ENCODE measurements at regions not wholly inside any gene's neighbourhood (a gene's known extent, or its start where the extent isn't known, plus 50 kb on each side); places are given as distances from the start of the nearest gene placed in this dataset.

- DNase-seq (ENCODE audit: low spot score), result no peak
Measured at GRCh38 chr19:30309905-30310601, 62.1 kb upstream of the ZNF536 start.

DNA sequence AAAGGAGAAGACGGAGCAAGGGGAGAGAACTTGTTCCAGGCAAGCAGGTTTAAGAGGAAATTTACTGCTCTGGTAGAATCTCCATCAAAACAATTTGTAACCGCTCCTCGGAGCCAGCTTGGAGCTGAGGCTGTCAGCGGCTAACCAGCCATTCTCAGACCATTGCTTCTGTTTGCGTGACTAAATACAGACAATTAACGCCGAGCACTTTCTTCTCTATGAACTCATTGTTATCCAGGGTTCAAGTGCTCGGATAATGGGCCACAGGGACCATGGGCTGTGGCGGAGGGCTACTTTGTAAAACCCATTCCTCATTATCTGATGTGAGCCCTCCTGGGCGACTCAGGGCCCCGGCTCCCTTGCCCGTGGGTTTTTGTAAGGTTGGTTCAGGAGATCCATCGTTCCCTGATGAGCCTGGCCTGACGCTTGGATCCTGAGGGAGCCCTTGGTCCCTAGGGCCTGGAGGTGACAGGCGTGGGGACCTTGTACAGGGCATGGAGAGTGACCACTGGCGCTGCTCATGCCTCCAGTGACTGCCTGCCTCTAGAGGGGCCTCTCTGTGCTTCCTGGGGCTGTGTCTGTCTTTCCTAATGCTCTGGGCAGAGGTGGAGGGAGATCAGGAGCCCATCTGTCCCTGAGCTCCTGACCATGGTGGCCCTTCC, 61.5 kb upstream of the ZNF536 start:
- no peak for DNase-seq (ENCODE audit: low spot score)

DNA sequence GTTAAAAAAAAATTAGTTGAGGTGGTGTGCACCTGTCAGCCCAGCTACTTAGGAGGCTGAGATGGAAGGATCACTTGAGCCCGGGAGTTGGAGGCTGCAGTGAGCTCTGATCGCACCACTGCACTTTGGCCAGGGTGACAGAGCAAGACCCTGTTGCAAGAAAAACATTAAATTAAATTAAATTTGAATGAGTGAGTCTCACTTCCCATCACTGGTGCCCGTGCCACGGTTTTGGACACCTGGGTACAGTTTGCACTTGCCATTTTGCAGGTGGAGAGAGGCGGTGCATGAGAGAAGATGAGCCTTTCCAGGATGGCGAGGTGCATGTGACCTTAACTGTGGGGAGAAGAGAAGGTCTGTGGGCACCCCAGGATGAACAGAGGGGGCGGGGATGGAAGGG, 60.3 kb upstream of the ZNF536 start:
- no peak for DNase-seq (ENCODE audit: low spot score)

GRCh38 chr19:30312582-30313352, 59.4 kb upstream of the ZNF536 start:
- DNase-seq (ENCODE audit: low spot score), result no peak

DNA sequence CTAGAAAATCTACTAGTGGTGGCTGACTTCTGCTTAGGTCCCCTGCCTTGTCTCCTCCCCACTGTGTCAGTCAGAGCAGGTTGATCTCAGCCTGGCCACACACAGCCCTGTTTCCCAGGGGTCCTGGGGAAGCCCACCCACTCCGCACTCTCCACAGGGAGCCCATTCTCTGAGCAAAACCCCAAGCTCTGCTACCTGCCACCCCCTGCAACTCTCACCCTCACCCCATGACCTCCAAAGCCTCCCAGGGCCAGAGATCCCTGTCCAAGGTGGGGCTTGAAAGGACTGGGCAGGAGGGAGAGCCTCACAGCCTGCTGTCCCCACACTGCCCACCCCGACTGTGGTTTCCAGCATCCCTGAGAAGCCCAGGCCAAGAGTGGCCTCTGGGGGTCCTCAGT, 58.8 kb upstream of the ZNF536 start:
- DNase-seq (ENCODE audit: low spot score), result no peak

GRCh38 chr19:30314056-30314804, 58.0 kb upstream of the ZNF536 start:
- DNase-seq (ENCODE audit: low spot score), result no peak

GRCh38 chr19:30314805-30315155, 57.4 kb upstream of the ZNF536 start:
- no peak for DNase-seq (ENCODE audit: low spot score)

- DNase-seq (ENCODE audit: low spot score), result no peak
Measured at GRCh38 chr19:30315159-30315558, 57.0 kb upstream of the ZNF536 start.

GRCh38 chr19:30316000-30316491, 56.1 kb upstream of the ZNF536 start:
- DNase-seq (ENCODE audit: low spot score), result no peak

DNA sequence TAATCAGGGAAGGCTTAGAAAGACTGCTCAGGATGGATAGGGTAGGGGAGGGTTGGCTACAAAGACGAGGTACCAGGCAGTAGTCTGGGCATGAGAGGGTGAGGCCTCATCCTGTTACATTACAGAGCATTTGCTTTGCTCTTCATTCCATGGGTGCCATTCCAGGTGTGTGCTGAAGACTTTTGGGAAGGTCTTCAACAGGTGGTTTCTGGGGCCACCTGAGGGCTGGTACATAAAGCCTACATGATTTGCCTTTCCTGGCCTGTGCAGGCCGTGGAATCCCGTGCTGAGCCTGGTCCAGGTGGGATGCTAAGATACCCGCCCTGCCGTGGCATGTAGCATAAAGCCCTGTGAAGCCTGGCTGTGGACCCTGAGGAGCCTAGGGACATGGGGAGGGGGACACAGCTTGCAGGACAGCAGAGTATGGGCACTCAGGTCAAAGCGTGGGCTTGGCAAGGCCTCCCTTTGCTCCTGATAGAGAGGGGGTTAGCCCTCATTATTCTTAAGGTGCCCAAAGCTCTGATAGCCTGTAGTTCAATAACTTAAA, 55.6 kb upstream of the ZNF536 start:
- DNase-seq (ENCODE audit: low spot score), result no peak

DNA sequence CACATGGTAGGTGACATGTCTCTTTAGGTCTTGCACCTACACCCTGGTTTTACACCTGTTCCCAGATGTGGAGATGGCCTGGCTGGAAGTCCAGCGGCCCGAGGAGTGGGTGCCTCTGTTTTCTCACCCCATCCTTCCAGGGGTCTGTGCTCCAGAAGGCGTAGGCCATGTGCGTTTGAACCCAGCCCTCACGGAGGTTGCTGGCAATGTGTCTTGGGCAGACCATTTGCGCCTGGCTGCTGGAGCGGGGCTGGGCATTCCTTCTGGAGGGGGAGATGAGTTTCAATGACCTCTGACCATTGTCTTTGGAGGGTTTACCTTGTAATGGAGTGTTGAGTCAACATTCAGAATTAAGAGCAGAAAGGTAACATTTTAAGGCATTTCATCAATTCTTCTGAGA, 54.8 kb upstream of the ZNF536 start:
- no peak for DNase-seq (ENCODE audit: low spot score)

- no peak for DNase-seq (ENCODE audit: low spot score)
Measured at GRCh38 chr19:30318261-30318660, 53.9 kb upstream of the ZNF536 start.

- no peak for DNase-seq (ENCODE audit: low spot score)
Measured at GRCh38 chr19:30318936-30319335, 53.2 kb upstream of the ZNF536 start.

GRCh38 chr19:30319411-30319810, 52.8 kb upstream of the ZNF536 start:
- DNase-seq (ENCODE audit: low spot score), result no peak

- no peak for DNase-seq (ENCODE audit: low spot score)
Measured at GRCh38 chr19:30319876-30320275, 52.3 kb upstream of the ZNF536 start.

- no peak for DNase-seq (ENCODE audit: low spot score)
Measured at GRCh38 chr19:30320466-30320865, 51.7 kb upstream of the ZNF536 start.

DNA sequence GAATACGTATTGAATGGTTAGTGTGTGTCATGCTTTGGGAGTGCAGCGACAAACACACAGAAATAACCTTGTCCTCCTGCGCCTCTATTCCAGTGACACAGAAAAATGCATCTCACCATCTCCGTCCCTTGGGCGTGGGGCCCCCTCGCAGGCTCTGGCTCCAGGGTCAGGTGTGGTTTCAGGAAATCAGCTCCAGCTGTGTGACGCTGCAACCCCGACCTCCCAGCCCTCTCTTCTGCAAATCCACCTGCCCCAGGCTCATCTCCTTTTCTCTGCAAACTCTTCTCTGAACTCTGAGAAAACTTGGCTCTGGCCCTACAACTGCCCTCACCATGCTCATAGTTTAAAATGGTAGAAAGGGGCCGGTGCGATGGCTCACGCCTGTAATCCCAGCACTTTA, 51.3 kb upstream of the ZNF536 start:
- DNase-seq (ENCODE audit: low spot score), result no peak
